PFSK-1 (cell line): ENCODE measurements at regions not wholly inside any gene's neighbourhood (a gene's known extent, or its start where the extent isn't known, plus 50 kb on each side); places are given as distances from the start of the nearest gene placed in this dataset.

ENCODE experiments used
- FOXP2 ChIP-seq: optimal IDR thresholded peaks from 2 replicates; pipeline ENCODE3; 2011; ENCODE audit warnings: borderline replicate concordance, control low read depth, inconsistent platforms; ENCODE audit not compliant: insufficient read depth; ENCODE audit errors: extremely low read length, extremely low read depth
- POLR2AphosphoS5 ChIP-seq: IDR thresholded peaks from 2 replicates; pipeline ENCODE4 v1.6.1; 2012; ENCODE audit warnings: low read depth, mild to moderate bottlenecking, control low read depth, low read length, moderate library complexity
- REST ChIP-seq, 2 experiments: IDR thresholded peaks; 2 replicates each; pipeline versions ENCODE4 v1.6.1 to v1.8.0; 2011 to 2012; ENCODE audit warnings: low read depth in 2 of 2, low read length in 2 of 2, control low read depth in 1 of 2, inconsistent platforms in 1 of 2, mild to moderate bottlenecking in 1 of 2, moderate library complexity in 1 of 2; ENCODE audit not compliant: insufficient read depth in 1 of 2
- SIN3A ChIP-seq: IDR thresholded peaks from 2 replicates; pipeline ENCODE4 v1.6.1; 2012; ENCODE audit warnings: mild to moderate bottlenecking, low read length, moderate library complexity, borderline replicate concordance; ENCODE audit not compliant: insufficient read depth
- TAF1 ChIP-seq: IDR thresholded peaks from 2 replicates; pipeline ENCODE4 v1.6.1; 2012; ENCODE audit warnings: low read length, control low read depth, borderline replicate concordance; ENCODE audit not compliant: insufficient read depth

DNA sequence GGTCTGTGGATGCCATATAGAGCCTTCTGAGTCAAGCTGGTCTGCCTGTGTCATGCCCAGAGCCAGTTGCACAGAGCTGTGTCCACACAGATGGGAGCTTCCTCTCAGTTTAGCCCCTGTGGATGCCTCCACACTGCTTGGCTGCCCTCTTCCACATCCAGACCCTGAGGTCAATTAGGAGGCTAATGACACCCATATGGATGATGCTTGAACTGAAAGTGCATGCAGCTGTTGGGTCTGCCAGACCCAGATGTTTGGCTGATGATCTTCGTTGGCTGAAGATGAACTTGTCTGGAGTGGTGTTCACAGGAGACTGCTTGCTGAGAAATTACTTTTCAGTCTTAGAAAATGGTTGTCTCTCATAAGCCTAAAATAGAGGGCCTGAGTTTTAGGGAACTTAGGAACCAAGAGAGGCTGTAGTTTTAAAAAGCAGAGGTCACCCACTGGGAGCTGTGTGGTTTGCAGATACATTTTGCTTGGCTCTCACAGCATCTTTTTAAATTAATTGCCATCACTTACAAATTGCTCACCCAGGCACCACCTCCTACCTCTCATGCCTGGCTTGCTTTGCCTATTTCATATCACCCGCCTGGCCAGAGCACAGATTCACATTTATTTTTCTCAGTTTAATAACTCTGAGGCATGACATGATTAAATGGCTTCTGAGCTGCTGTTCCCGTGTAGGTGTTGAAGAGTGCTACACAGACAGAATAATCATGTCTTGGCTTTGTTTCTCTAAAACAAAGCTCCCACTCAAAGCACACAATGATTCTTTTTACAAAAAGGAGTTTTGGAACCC, 176.1 kb downstream of the MINAR1 start:
- TF ChIP-seq TAF1: no peak
- TF ChIP-seq FOXP2: no peak
- no peak for TF ChIP-seq SIN3A
- no peak for TF ChIP-seq POLR2AphosphoS5
- no peak for TF ChIP-seq REST (IDR thresholded peaks at IDR 0.05; ENCODE audit: insufficient read depth in 1 of 2, low read depth in 2 of 2, low read length in 2 of 2)

DNA sequence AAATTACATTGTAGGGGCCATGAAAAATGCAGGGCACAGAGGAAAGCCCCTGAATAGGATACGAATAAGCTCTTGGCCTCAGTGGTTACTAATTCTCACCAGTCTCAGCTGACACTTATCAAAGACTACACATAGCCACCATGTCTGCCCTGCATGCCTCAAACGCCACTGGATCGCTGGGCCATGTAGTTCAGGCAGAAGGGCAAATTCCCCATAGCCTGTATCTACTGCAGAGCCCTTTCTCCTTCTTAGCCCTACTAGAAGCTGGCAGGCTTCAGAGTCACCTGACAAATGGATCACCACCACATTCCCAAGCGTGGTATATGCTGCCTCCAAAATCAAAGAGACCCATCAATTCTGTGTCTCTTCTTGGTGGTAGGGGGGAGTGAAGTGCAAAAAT, 177.4 kb downstream of the MINAR1 start:
- no peak for TF ChIP-seq REST (IDR thresholded peaks at IDR 0.05; ENCODE audit: insufficient read depth in 1 of 2, low read depth in 2 of 2, low read length in 2 of 2)
- TF ChIP-seq FOXP2: no peak
- TF ChIP-seq POLR2AphosphoS5: no peak
- TF ChIP-seq SIN3A: no peak

- TF ChIP-seq SIN3A (no peak), TAF1 (no peak), REST (IDR thresholded peaks at IDR 0.05; ENCODE audit: insufficient read depth in 1 of 2, low read depth in 2 of 2, low read length in 2 of 2) (no peak), POLR2AphosphoS5 (no peak), FOXP2 (no peak)
Observed at GRCh38 chr15:79610021-79610420, 177.9 kb downstream of the MINAR1 start.

GRCh38 chr15:79615754-79616153, 183.6 kb downstream of the MINAR1 start:
- TF ChIP-seq FOXP2: no peak
- TF ChIP-seq SIN3A: no peak
- no peak for TF ChIP-seq POLR2AphosphoS5
- no peak for TF ChIP-seq TAF1
- TF ChIP-seq REST (IDR thresholded peaks at IDR 0.05; ENCODE audit: insufficient read depth in 1 of 2, low read depth in 2 of 2, low read length in 2 of 2): no peak

- no peak for TF ChIP-seq POLR2AphosphoS5
- TF ChIP-seq TAF1: no peak
- no peak for TF ChIP-seq REST (IDR thresholded peaks at IDR 0.05; ENCODE audit: insufficient read depth in 1 of 2, low read depth in 2 of 2, low read length in 2 of 2)
- no peak for TF ChIP-seq FOXP2
- TF ChIP-seq SIN3A: no peak
Observed at GRCh38 chr15:79617071-79617470, 184.9 kb downstream of the MINAR1 start.
